GM23338 (cell line): ENCODE measurements at regions not wholly inside any gene's neighbourhood (a gene's known extent, or its start where the extent isn't known, plus 50 kb on each side); places are given as distances from the start of the nearest gene placed in this dataset.

Source experiments
- EZH2phosphoT487 ChIP-seq: fragments of 200-600 bp; sonication (generic); IDR thresholded peaks from one replicate; pipeline ENCODE4 v1.8.1; 2018; ENCODE audit warnings: antibody characterized with exemption; ENCODE audit not compliant: unreplicated experiment
- TF ChIP-seq, protein P1 (sequence below), 2 experiments: fragments of 200-600 bp in 1 of 2; sonication (generic) in 1 of 2; conservative IDR thresholded peaks; 2 replicates each; pipeline versions ENCODE4 v1.5.1 to v1.6.1; 2016 to 2017; ENCODE audit warnings: antibody characterized with exemption in 2 of 2, low read depth in 2 of 2, mild to moderate bottlenecking in 2 of 2, moderate library complexity in 1 of 2

DNA sequence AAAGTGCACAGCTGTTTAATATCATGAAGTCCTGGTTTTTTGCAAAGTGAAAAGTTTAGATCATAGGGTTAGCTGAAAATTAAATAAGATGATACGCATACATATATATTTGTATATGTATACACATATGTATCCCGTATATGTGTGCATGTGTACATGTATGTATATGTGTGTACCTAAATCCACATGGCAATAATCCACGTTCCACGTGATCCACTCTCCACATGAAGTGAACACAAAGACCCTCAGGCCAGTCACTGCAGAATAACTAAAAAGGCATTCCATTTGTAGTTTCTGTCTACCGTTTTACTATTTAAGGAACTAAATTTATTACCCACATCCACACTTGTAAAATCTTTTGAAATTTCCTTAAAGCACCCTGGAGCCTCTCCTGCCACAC, 294.9 kb downstream of the FOXA2 start:
- TF ChIP-seq, protein P1, sequence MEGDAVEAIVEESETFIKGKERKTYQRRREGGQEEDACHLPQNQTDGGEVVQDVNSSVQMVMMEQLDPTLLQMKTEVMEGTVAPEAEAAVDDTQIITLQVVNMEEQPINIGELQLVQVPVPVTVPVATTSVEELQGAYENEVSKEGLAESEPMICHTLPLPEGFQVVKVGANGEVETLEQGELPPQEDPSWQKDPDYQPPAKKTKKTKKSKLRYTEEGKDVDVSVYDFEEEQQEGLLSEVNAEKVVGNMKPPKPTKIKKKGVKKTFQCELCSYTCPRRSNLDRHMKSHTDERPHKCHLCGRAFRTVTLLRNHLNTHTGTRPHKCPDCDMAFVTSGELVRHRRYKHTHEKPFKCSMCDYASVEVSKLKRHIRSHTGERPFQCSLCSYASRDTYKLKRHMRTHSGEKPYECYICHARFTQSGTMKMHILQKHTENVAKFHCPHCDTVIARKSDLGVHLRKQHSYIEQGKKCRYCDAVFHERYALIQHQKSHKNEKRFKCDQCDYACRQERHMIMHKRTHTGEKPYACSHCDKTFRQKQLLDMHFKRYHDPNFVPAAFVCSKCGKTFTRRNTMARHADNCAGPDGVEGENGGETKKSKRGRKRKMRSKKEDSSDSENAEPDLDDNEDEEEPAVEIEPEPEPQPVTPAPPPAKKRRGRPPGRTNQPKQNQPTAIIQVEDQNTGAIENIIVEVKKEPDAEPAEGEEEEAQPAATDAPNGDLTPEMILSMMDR (conservative IDR thresholded peaks at IDR 0.05; ENCODE audit: low read depth in 2 of 2) = no peak
- no peak for TF ChIP-seq EZH2phosphoT487
